H1 (cell line): ENCODE measurements at regions not wholly inside any gene's neighbourhood (a gene's known extent, or its start where the extent isn't known, plus 50 kb on each side); places are given as distances from the start of the nearest gene placed in this dataset.

Source experiments
- CTCF ChIA-PET: fragments of 300-600 bp; sonication (Branson Sonifier 250); formaldehyde crosslinking; loops from one replicate; lab custom pipeline; 2021; ENCODE audit not compliant: partially characterized antibody; lab: Charles Lee
- POLR2A ChIA-PET: fragments of 300-600 bp; sonication (Branson Sonifier 250); formaldehyde crosslinking; loops from one replicate; lab custom pipeline; 2021; ENCODE audit warnings: inconsistent platforms; ENCODE audit not compliant: partially characterized antibody; lab: Charles Lee
- DNase-seq, 2 experiments: peaks; one replicate each; pipeline versions ENCODE4 v3.0.0 to v3.0.0-alpha.2; 2010 to 2022; ENCODE audit warnings: low spot score in 2 of 2, low read depth in 1 of 2, mixed read lengths in 1 of 2
- FAIRE-seq: peaks from 2 replicates; lab custom pipeline; 2011; peaks lifted over from hg19 to GRCh38; lab: Jason Lieb, UNC
- H2AFZ ChIP-seq: 2 replicates; pipeline ENCODE4 v1.8.1; 2012; ENCODE audit warnings: low read length, inconsistent platforms
- H2AK5ac ChIP-seq: 2 replicates; pipeline ENCODE4 v1.6.1; 2013; ENCODE audit warnings: low read depth, low read length
- H2BK120ac ChIP-seq: replicated peaks from 2 replicates; pipeline ENCODE3; 2013; ENCODE audit warnings: low read depth, low read length, inconsistent platforms
- H2BK12ac ChIP-seq: 2 replicates; pipeline ENCODE4 v1.6.1; 2013; ENCODE audit warnings: low read depth, low read length
- H2BK15ac ChIP-seq: 2 replicates; pipeline ENCODE4 v1.6.1; 2013; ENCODE audit warnings: low read length
- H2BK20ac ChIP-seq: 2 replicates; pipeline ENCODE4 v1.6.1; 2013; ENCODE audit warnings: low read length
- H2BK5ac ChIP-seq: 2 replicates; pipeline ENCODE4 v1.6.1; 2013; ENCODE audit warnings: low read depth, low read length
- H3K14ac ChIP-seq: 2 replicates; pipeline ENCODE4 v1.6.1; 2013; ENCODE audit warnings: inconsistent platforms; ENCODE audit not compliant: insufficient read length
- H3K18ac ChIP-seq: 2 replicates; pipeline ENCODE4 v1.6.1; 2013; ENCODE audit warnings: low read length; ENCODE audit errors: extremely low read depth
- H3K23ac ChIP-seq: 2 replicates; pipeline ENCODE4 v1.6.1; 2013; ENCODE audit warnings: inconsistent platforms; ENCODE audit not compliant: insufficient read length
- H3K23me2 ChIP-seq: 2 replicates; pipeline ENCODE4 v1.6.1; 2013; ENCODE audit warnings: low read depth, low read length
- H3K27ac ChIP-seq: 2 replicates; pipeline ENCODE4 v1.6.1; 2011; ENCODE audit warnings: low read depth, low read length, inconsistent platforms
- H3K27me3 ChIP-seq, 4 experiments: replicated peaks in 1 of 4; 1 replicate in 1 of 4; 2 replicates in 3 of 4; pipeline versions ENCODE4 v1.6.1 to v1.8.1; 2011 to 2013; ENCODE audit warnings: low read length in 3 of 4, mild to moderate bottlenecking in 3 of 4, inconsistent platforms in 2 of 4, mixed read lengths in 2 of 4, moderate library complexity in 1 of 4; ENCODE audit not compliant: control insufficient read depth in 3 of 4, insufficient read depth in 3 of 4; ENCODE audit errors: extremely low read depth in 1 of 4
- H3K36me3 ChIP-seq, 4 experiments: 2 replicates each; pipeline versions ENCODE4 v1.6.1 to v1.8.1; 2011 to 2013; ENCODE audit warnings: mild to moderate bottlenecking in 4 of 4, low read length in 3 of 4, moderate library complexity in 2 of 4, control low read depth in 1 of 4, inconsistent platforms in 1 of 4; ENCODE audit not compliant: insufficient read depth in 4 of 4, control insufficient read depth in 2 of 4
- H3K4ac ChIP-seq: replicated peaks from 2 replicates; pipeline ENCODE3; 2013; ENCODE audit warnings: low read length, low read depth, mixed read lengths, inconsistent platforms; ENCODE audit not compliant: insufficient read length
- H3K4me1 ChIP-seq, 4 experiments: replicated peaks in 1 of 4; 1 replicate in 1 of 4; 2 replicates in 3 of 4; pipeline versions ENCODE4 v1.6.1 to v1.8.1; 2011 to 2013; ENCODE audit warnings: low read length in 3 of 4, inconsistent platforms in 2 of 4, mixed read lengths in 1 of 4; ENCODE audit not compliant: insufficient read depth in 4 of 4, control insufficient read depth in 3 of 4
- H3K4me2 ChIP-seq, 2 experiments: 2 replicates each; pipeline versions ENCODE4 v1.6.1 to v1.8.1; 2011 to 2013; ENCODE audit warnings: low read depth in 2 of 2, low read length in 2 of 2, control low read depth in 1 of 2, inconsistent platforms in 1 of 2, mild to moderate bottlenecking in 1 of 2; ENCODE audit not compliant: insufficient read depth in 1 of 2
- H3K4me3 ChIP-seq, 4 experiments: fragments of 200-600, 300-600 bp in 1 of 4; sonication (generic), shearing (Covaris generic), sonication (Bioruptor Twin) in 1 of 4; 2 replicates each; pipeline versions ENCODE4 v1.5.1 to v1.8.1; 2011 to 2016; ENCODE audit warnings: low read length in 4 of 4, low read depth in 3 of 4, control low read depth in 2 of 4, inconsistent platforms in 2 of 4, mild to moderate bottlenecking in 2 of 4, mixed read lengths in 1 of 4, moderate library complexity in 1 of 4; ENCODE audit not compliant: insufficient read depth in 2 of 4; ENCODE audit errors: extremely low read depth in 1 of 4
- H3K56ac ChIP-seq: replicated peaks from 2 replicates; pipeline ENCODE3; 2013; ENCODE audit warnings: low read depth, mild to moderate bottlenecking, mixed read lengths, low read length, inconsistent platforms; ENCODE audit not compliant: insufficient read length
- H3K79me1 ChIP-seq: 2 replicates; pipeline ENCODE4 v1.6.1; 2013; ENCODE audit warnings: low read depth, low read length, control low read depth
- H3K79me2 ChIP-seq, 2 experiments: 2 replicates each; pipeline versions ENCODE4 v1.6.1 to v1.8.1; 2012 to 2013; ENCODE audit warnings: low read length in 2 of 2, mild to moderate bottlenecking in 2 of 2, inconsistent platforms in 1 of 2; ENCODE audit not compliant: insufficient read depth in 2 of 2, control insufficient read depth in 1 of 2
- H3K9ac ChIP-seq, 4 experiments: replicated peaks in 1 of 4; 1 replicate in 1 of 4; 2 replicates in 3 of 4; pipeline versions ENCODE4 v1.6.1 to v1.8.1; 2011 to 2013; ENCODE audit warnings: low read depth in 3 of 4, low read length in 3 of 4, control low read depth in 2 of 4, mild to moderate bottlenecking in 2 of 4, moderate library complexity in 2 of 4, inconsistent platforms in 1 of 4; ENCODE audit errors: extremely low read depth in 1 of 4
- H3K9me3 ChIP-seq, 2 experiments: 2 replicates each; pipeline versions ENCODE4 v1.6.1 to v1.8.1; 2012 to 2013; ENCODE audit warnings: mild to moderate bottlenecking in 2 of 2, moderate library complexity in 2 of 2, control low read depth in 1 of 2, inconsistent platforms in 1 of 2, low read depth in 1 of 2, low read length in 1 of 2, mixed read lengths in 1 of 2; ENCODE audit not compliant: insufficient read depth in 2 of 2
- H4K20me1 ChIP-seq, 2 experiments: replicated peaks in 1 of 2; 2 replicates each; pipeline versions ENCODE3 to v1.8.1; 2011 to 2013; ENCODE audit warnings: inconsistent platforms in 2 of 2, low read length in 2 of 2, mild to moderate bottlenecking in 1 of 2; ENCODE audit not compliant: insufficient read depth in 2 of 2, control insufficient read depth in 1 of 2
- H4K5ac ChIP-seq: 2 replicates; pipeline ENCODE4 v1.6.1; 2013; ENCODE audit warnings: low read length, low read depth, mixed read lengths, inconsistent platforms; ENCODE audit not compliant: insufficient read length
- H4K8ac ChIP-seq: 2 replicates; pipeline ENCODE4 v1.8.0; 2013; ENCODE audit warnings: mild to moderate bottlenecking, moderate library complexity, low read length, inconsistent platforms; ENCODE audit not compliant: insufficient read depth; ENCODE audit errors: extremely low read depth
- H4K91ac ChIP-seq: replicated peaks from 2 replicates; pipeline ENCODE3; 2013; ENCODE audit warnings: low read length, mixed read lengths, inconsistent platforms; ENCODE audit not compliant: insufficient read length
- BRCA1 ChIP-seq: IDR thresholded peaks from 2 replicates; pipeline ENCODE4 v1.6.1; 2012; ENCODE audit warnings: low read depth, low read length, improper control_type of control experiment
- HDAC2 ChIP-seq, 2 experiments: fragments of 300-600 bp in 1 of 2; sonication (generic) in 1 of 2; IDR thresholded peaks; 2 replicates each; pipeline ENCODE4 v1.6.1; 2011 to 2012; ENCODE audit warnings: low read depth in 2 of 2, low read length in 2 of 2, mild to moderate bottlenecking in 2 of 2, moderate library complexity in 2 of 2, borderline replicate concordance in 1 of 2, inconsistent platforms in 1 of 2
- SIRT6 ChIP-seq: IDR thresholded peaks from one replicate; pipeline ENCODE4 v1.7.1; 2012; ENCODE audit warnings: low read length, inconsistent platforms
- SP1 ChIP-seq: IDR thresholded peaks from 2 replicates; pipeline ENCODE4 v1.6.1; 2011; ENCODE audit warnings: low read depth, low read length
- SUZ12 ChIP-seq: fragments of 200-600 bp; sonication (generic); IDR thresholded peaks from 2 replicates; pipeline ENCODE4 v1.6.1; 2012; ENCODE audit warnings: mild to moderate bottlenecking, inconsistent platforms, low read length, moderate library complexity, mixed read lengths
- WGBS, 2 experiments: shearing (Covaris generic) in 1 of 2; methylation state at CpG; one replicate each; pipeline versions ENCODE4 v1.1.6 to v1.1.7; 2013 to 2015; ENCODE audit warnings: low lambda C conversion rate in 2 of 2, mixed read lengths in 2 of 2, inconsistent platforms in 1 of 2, low coverage in 1 of 2, missing lambda C conversion rate in 1 of 2; ENCODE audit not compliant: insufficient replicate concordance in 2 of 2, insufficient coverage in 1 of 2, insufficient read length in 1 of 2; ENCODE audit errors: extremely low coverage in 1 of 2, missing lambda C conversion rate in 1 of 2; 5-methylcytosine and 5-hydroxymethylcytosine counted together
- TF ChIP-seq, protein P1 (sequence below): IDR thresholded peaks from 2 replicates; pipeline ENCODE4 v1.6.1; 2011; ENCODE audit warnings: low read depth, mild to moderate bottlenecking, low read length; ENCODE audit not compliant: insufficient read depth

DNA sequence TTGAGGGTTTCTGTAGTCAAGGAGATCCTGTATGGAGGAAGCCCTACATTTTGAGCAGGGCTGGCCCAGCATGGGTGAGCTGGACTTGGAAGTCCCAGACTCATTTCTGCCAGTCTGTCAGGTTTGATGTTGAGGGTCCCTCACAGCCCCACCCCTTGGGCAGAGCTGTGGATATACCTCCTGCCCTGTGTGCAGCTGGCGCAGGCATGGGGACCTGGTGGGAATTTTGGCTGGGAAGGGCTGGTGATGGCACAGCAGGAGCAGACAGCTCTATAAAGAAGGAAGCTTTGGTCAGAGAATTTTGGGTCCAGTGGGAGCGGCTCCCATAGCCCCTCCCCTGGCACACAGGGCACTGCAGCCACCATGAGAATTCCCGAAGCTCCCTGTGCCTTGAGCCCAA lies 482.6 kb downstream of the RPS24 start:
- no peak overlapping the region for H3K18ac ChIP-seq
- CTCF ChIA-PET: interaction anchor here (0.7 to 1.5 kb wide), 4 partner anchors 44 to 285 kb away, joined by 3 read pairs; no protein-coding TSS in a partner anchor
- H4K20me1 ChIP-seq: no peaks in the 10 kb centered on the region
- no peaks in the 10 kb centered on the region; a peak in 1 of 7 replicates for H3K4me1 ChIP-seq
- H2AFZ ChIP-seq: no peak overlapping the region
- H3K79me2 ChIP-seq: no peaks in the 10 kb centered on the region
- no peak overlapping the region for H2BK15ac ChIP-seq
- no peak overlapping the region for H3K9ac ChIP-seq
- no peaks in the 10 kb centered on the region for H3K27me3 ChIP-seq
- no peak overlapping the region for H2BK12ac ChIP-seq
- DNase-seq (peak in 1 of 2 experiments; percentile 33), FAIRE-seq (no peak)
- no peak overlapping the region for H4K8ac ChIP-seq
- H3K56ac ChIP-seq: no peak overlapping the region
- no peak overlapping the region for H4K91ac ChIP-seq
- no peak overlapping the region for H4K5ac ChIP-seq
- no peak overlapping the region for H2BK20ac ChIP-seq
- H3K4me3 ChIP-seq: no peak overlapping the region
- no peak overlapping the region for H2BK5ac ChIP-seq
- POLR2A ChIA-PET: no interaction called here
- H2BK120ac ChIP-seq: no peak overlapping the region
- no peaks in the 10 kb centered on the region for H3K36me3 ChIP-seq
- no peak overlapping the region for H3K23ac ChIP-seq
- no peak overlapping the region for H3K4me2 ChIP-seq
- no peak overlapping the region for H3K4ac ChIP-seq
- no peaks in the 10 kb centered on the region; the same call in 1 of the 2 replicates for H3K79me1 ChIP-seq
- H2AK5ac ChIP-seq: no peak overlapping the region
- no peaks in the 10 kb centered on the region for H3K23me2 ChIP-seq
- no peak overlapping the region for H3K27ac ChIP-seq
- H3K14ac ChIP-seq: no peak overlapping the region
- WGBS, 2 experiments: 90% methylated on average over 3 of the region's 3 CpGs; no CpG with 5 or more reads in 1 of the 2 experiments
- no peaks in the 10 kb centered on the region for H3K9me3 ChIP-seq
- TF ChIP-seq HDAC2 (IDR thresholded peaks at IDR 0.05; ENCODE audit: borderline replicate concordance in 1 of 2, low read depth in 2 of 2, low read length in 2 of 2) (no peak), SP1 (no peak), BRCA1 (no peak), SUZ12 (no peak), SIRT6 (no peak)
- TF ChIP-seq, protein P1, sequence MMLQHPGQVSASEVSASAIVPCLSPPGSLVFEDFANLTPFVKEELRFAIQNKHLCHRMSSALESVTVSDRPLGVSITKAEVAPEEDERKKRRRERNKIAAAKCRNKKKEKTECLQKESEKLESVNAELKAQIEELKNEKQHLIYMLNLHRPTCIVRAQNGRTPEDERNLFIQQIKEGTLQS: no peak
